Cerebellar cortex (tissue), 1 donor: ENCODE measurements at regions not wholly inside any gene's neighbourhood (a gene's known extent, or its start where the extent isn't known, plus 50 kb on each side); places are given as distances from the start of the nearest gene placed in this dataset.

Experiments used
- DNase-seq: peaks from one replicate; pipeline ENCODE4 v3.0.0-alpha.2; 2015; ENCODE audit warnings: low spot score

DNA sequence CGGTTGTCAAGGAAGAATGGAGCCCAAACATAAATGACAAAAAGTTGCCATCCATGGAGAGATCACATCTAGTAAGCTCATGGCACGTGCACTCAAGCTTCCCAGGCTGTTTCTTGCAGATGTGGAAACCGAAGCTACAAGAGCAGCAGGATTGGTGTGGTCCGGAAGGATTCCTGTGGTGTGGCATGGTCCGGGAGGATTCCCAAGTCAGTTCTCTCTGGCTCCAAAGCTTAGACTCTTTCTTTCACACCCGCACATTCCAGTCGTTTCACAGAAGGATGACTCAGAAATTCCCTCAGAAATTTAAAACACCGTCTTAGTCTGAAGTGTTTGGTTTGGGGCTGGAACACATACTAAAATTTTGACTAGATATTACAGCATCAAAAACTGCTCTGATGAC is 78.0 kb upstream of the DRD2 start:
- no peak for DNase-seq

DNA sequence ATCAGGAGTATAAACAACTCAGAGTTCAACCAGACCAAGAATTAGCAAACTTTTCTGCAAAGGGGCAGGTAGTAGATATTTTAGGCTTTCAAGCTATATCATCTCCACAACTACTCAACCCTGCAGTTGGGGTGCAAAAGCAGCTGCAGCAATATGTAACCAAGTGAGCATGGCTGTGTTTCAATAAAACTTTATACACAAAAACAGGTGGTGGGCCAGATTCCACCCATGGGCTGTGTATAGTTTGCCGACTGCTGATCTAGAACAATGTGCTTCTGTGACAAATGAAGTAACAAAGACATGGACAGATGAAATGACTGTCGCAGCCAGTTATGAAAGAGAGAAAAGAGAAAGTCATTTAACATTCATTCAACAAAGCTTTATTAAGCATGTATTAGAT is 77.1 kb upstream of the DRD2 start:
- no peak for DNase-seq

DNA sequence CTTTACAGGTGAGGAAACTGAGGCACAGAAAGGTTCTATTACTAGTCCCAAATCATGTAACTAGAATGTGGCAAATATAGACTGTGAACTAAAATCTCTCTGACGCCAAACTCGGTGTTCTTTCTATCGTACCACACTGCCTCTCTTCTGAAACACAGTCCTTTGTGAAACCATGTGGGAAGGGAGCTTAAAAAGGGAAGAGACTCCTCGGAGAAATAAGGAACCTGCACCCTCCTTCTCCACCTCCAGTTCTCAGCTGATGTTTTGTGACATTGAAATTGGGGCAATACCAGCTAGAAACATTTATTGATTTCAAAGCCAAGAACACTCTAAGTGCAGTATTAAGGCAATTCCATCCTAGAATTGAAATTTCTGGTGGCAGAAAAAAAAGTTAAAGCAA is 76.4 kb upstream of the DRD2 start:
- no peak for DNase-seq

DNA sequence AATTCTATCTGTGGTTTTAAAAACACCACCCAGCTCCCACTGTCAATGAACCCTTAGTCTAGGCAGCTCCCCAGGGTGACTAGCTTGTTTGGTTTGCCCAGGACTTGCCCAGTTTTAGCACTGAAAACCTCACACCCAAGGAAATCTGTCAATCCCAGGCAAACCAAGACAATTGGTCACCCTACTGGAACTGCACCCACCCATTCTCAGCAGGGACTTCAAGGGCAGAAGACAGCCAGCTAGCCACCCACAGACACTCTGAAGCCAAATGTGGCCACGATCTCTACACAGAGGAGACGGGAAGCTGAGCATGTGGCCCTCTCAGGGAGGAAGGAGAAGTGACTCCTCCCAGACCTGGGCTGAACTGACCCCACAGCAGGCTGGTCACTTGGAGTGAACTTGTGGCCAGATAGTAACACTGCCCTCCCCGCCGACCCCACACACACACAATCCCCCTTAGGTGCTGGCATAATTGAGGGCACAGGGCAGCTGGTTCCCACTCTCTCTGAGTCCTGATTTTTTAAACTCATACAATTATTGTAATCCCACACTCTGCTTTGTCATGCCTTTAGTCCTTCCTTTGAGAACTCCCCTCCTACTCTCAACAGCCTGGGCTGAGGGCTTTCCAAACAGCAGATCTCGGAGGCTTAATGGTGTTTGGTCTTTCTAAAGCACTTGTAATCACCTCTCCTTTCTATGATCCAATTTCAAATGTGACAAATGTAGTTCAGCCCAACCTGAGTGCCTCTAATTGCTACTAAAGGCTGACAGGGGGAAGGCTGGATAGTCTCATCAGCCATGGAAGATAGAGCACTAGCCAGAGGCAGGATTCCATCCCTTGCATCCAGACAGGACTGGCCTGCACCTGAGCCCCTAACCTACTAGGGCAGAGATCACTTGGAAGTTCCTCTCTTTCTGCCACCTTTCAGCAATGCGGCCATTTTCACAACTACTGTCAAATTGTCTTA is 74.7 kb upstream of the DRD2 start:
- DNase-seq, result no peak

DNA sequence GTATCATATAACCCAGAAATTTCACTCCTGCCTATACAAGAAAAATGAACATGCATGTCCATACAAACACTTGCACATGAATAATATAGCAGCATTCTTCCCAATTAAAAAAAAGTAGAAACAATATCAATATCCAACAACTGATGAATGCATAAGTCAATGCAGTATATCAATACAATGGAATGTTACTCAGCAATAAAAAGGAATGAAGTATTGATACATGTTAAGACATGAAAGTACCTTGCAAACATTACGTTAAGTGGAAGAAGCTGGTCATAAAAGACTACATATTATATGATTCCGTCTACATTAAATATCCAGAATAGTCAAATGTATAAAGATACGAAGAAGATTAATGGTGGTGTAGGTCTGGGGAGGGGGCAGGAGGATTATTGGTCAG is 73.9 kb upstream of the DRD2 start:
- DNase-seq, result no peak

DNA sequence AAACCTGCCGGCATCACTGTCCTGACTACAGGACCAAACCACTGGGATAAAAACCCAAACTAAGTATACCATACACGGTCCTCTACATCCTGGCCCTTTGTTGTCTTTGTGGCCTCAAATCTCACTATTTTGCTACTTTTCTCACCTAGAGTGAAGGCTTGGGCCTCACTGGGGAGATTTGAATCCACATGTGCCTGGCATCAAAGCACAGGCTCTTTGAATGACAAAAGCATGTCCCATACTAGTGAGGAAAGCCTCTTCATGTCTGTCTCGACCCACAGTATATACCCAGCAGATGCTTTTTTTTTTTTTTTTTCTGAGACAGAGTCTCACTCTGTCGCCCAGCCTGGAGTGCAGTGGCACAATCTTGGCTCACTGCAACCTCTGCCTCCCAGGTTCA is 72.5 kb upstream of the DRD2 start:
- DNase-seq, result no peak

DNA sequence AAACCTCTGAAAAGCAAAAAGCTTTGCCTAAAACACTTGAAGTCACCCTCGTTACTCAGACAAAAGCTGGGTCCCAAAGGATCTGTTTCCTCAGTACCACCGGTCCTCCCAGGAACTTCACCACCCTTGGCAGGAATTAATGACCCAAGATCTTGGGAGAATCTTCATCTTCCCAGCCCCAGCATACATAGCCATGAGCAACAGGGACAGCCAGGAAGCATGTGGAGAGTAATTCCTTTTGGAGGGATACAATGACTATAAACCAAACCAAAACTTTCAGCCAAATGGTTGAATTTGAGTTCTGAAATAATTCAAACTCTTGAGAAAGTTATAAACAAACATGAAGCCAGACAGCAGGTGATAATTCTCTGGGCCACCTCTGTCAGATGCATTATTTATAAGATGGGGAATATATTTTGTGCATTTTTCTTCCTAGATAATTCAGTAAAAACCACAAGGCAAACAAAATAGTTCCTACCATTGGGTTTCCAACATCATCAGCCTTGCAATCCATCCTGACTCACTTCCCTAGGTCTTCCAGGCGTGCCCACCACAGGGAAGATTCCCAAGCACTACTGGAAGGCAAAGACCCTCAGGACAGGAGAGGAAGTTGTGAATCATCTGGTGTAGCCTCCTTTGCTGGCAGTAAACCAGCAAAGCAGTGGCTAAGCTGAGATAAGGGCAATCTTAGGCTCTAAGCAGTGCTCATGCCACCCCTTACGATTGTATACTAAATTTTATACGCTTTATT is 71.7 kb upstream of the DRD2 start:
- DNase-seq, result no peak

DNA sequence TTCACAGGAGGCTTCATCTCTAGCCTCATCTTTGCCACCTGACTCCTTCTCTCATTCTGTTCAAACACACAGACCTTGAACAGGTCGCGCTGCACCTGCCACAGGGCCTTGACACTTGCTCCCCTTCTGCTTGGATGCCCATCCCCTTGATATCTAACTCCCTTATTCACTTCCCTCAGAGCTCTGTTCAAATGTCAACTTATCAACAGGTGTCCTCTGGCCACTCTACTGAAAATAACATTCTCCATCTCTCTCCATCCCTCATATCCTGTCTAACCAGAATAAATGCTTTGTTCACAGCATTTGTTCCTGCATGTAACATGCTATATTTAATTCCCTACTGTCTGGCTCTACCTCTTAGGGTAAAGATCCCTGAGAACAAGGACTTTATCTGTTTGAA is 67.2 kb upstream of the DRD2 start:
- no peak for DNase-seq

DNA sequence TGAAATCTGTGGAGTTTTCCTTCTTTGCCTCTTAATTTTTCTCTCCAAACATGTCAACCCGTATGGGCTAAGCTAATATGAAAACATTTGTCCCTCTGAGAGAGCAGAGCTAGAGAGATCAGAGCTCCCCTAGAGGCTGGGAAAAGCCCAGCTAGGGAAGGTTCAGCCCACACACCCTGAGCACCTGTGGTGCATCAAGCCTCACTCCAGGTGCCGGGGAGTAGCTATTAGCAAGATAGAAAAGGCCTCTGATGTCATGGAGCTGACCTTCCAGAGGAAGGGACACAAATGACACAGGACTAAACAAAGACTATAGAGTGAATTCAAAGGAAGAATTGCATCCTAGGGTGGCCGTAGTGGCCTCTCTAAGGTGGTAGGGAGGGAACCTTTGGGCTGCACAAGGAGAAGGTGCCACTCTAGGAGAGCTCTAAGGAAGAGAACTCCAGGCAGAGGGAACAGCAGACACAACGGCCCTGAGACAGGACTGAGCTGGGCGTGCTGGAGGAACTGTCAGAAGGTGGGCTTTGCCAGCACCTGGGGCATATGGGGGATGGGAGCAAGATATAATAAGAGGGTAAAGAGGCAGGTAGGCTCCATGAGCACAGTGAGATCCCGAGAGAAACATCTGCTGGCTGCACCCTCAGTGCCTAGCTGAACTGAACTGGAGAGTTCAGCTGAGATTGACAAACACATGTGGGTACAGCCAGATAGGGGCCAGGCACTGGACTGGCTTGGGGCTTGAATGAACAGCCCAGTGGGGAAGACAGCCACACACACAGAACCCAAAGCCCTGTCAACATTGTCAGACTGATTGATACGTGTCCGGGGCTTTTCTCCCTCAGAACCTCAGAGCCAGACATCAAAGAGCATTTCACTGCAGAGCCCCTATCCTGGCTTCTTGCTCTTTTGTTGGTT is 65.5 kb upstream of the DRD2 start:
- no peak for DNase-seq

DNA sequence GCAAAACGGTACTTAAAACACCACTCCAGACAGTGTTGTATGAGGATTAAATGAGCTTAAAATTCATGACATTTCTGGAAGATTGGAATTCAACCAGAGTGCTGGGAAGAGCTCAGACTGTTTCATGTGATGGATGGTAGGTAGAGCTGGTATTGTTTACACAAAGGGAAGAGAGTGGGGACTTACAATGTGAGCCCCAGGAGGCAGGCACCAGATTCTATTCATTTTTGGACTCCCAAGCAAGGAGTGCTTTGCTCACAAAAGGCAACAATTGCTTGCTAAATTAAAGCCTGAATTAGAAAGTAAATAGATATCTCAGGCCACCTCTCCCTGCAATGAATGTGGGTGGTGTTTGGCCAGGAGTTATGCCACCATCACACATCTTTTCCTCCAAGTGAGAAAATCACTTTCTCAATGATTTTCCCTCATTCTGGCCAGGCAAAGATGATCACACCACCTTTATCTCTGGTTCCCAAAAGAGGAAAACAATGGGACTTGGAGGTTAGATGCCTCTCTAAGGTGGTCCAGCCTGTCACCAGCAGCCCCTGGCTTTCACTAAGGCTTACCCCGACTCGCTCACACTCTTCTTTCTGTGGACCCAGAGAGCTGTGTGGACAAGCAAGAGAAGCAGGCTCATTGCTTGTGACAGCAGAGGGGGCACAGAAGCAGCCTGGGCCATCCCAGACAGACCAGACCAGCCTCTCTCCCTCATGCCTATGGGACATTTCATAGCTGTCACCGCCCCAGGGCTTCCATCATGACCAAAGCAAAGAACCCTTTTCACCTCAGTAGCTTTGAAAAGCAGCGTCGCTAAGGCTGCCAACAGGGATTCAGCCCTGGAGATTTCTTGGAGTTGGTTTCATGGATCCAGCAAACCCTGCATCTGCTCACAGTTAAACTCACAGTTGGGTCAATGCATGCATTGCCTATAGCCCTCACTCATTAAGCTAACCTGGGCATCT is 63.5 kb upstream of the DRD2 start:
- no peak for DNase-seq

DNA sequence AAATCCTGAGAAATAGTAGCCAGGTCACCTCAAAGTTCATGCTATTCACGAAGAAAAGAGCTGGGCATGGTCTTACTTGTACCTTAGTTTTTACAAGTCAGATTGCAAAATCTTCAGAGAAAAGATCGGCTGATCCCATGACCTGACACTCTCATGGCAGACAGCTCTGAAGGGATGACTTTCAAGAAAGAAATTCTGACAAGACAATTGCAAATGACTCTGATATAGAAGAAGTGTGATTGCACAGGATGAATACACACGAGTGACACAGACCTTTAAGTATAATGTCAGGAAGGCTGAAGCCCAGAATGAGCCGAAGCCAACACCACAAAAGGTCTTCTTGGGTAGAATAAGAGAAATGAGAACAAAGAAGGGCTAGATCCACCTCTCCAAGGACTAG is 59.4 kb upstream of the DRD2 start:
- DNase-seq, result no peak

DNA sequence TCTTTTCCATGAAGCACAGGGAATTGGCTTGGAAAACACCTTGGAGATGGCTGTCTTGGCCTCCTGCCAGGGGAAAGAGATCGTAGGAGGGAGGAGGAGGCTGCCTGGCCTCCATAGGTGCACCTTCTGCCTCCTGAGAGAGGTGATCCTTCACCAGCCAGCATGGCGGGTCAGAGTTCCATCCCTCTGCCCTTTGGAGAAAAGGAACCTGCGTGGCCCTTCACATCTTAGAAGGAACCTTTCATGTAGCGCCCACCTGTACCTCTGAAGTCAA is 58.2 kb upstream of the DRD2 start:
- no peak for DNase-seq

DNA sequence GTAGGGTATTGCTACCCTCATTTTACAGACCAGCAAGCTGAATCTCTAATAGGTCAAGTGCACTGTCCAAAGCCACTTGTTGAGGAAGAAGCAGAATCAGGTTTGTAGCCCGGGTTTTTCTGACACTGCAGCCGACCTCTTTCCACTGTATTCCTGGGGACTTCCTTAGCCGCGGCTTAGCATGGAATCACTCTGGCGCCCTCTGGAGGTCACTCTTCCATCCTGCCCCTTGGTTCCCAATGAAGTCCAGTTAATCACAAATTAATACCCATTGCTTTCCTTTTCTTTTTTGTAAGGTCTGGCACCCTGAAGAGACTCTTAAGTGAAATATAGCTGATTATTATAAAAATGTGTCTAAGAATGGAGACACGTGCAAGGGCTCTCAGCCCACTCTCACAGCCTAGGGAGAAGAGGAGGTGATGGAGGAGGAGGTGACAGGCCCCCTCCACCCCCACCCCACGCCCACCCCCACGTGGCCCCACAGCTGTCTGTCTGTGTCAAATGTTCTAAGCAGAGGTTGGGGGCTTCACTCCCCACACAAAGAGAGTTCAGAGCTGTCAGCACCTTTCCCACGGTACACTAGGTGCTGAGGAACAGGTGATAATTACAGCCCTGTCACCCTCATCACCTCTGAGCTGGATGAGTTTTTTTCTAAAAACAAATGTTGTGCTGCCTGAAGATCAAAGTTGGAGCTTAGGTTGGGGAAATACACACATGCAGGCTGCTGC is 57.7 kb upstream of the DRD2 start:
- DNase-seq, result peak; percentile 84

DNA sequence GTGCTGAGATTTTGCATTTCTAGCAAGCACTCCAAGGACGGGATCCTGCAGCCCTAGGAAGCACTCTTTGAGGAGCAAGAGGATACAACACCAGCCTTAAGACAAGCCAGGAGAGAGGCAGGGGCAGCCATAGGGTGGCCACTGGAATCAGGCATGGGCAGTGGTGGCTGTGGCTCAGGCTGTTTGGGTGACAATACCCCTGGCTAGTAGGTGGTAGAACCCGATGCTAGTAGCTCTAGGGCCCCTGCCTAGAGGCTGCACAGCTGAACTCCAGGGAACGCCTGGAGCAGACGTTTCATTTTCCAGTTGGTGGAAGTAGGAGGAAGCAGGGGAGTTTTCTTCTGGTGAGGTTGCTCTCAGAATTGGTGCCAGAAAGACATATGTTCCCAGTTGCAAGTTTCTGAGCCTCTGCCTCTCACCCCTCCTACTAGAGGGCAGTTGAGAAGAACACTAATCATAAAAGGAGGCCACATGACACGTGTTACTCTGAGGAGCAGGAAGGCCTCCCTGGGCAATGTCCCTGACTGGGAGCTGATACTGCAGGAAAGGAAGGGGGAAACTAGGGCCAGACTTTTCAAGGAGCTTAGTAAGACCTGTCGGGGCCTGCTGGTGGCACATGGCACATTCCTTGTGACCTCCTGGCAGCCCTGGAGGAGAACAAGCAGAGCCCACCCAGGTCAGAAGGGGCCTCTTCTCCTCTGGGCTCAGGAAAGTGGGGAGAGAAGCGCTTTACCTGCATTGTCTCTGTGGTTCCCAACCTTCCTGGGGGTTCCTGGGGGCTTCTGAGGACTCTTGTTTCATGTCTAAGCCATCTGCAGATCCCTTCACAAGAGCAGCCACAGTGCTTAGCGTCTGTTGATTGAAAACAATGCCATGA is 56.6 kb upstream of the DRD2 start:
- no peak for DNase-seq

DNA sequence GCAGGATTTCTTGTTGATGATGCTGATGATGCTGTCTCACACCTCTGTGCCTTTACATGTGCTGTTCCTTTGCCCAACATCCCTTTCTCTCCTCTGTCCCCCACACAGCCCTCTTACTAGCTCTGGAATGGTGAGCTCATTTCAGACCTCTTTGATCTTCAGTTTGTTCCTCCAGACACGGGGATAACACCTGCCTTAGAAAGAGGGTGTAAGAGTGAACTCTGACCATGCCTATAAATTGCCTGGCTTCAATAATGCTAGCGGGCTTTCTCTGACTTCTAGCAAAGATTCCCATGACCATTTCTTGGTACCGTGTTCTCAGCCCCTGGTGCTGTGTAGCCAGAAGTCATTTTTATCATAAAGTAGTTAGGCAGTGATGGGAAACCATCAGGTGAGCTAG is 55.9 kb upstream of the DRD2 start:
- DNase-seq, result no peak

DNA sequence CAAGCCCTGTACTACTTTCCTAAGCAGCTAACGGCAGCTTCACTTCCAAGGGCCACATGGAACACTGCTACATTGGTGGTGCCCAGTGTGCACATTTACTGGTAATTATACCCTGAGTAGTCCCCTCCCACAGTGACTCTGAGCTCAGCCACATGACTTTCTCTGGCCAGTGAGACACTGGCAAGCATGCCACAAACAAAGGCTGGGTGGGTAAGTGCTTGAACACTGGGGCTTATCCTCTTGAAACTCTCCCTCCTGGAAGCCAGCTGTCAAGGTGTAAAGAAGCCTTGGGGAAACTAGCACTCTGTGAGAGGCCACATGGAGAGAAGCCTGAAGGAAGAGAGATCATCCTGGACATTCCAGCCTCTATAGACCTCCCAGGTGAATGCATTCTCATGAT is 54.4 kb upstream of the DRD2 start:
- DNase-seq, result no peak

DNA sequence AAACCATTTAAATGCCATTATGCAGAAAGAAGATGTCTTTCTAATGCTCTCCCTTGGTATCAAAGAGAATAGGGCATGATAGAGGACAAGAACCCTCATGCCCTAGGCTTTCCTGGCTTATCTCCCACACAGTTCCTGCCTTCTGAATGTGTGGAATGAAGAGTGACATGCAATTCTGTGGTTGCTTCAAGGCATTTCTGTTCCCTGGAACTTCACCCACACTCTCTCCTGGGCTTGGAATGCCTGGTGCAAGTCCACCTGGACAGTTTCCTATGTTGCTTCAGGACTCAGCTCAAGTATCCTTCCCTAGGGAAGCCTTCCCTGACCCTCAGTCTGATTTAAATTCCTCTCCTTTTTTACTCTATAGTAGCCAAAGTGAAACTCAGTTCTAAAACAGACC is 53.8 kb upstream of the DRD2 start:
- DNase-seq, result no peak

DNA sequence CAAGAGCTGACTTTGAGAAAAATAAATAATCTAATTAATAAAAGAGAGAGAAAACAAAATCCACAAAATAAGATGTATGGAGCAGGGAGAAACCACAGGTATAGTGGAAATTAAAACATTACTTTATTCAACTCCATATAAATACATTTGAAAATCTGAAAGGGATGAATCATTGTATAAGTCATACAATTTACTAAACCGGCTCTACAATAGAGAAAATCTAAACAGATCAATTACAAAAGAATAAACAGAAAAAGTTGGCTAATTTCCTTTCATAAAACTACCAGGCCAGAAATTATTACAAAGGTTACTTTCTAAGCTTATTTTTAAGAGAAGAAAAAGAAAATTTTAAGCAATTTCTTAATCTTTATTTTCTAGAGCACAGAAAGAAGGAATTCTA is 51.3 kb upstream of the DRD2 start:
- no peak for DNase-seq
